T-cell (primary cell): ENCODE measurements at regions not wholly inside any gene's neighbourhood (a gene's known extent, or its start where the extent isn't known, plus 50 kb on each side); places are given as distances from the start of the nearest gene placed in this dataset.

Experiments used
- ATAC-seq, 4 experiments: fragments of 200-7000 bp in 3 of 4; fragments of 150-1000 bp in 1 of 4; cut with Tn5 transposase; replicated peaks in 1 of 4; 1 replicate in 3 of 4; 2 replicates in 1 of 4; pipeline ENCODE4 v1.10.0; 2021; ENCODE audit warnings: moderate library complexity in 3 of 4, mild to moderate bottlenecking in 2 of 4, moderate number of reproducible peaks in 1 of 4
- CTCF ChIA-PET, 2 donors: fragments of 300-600 bp; sonication (Branson Sonifier 250); formaldehyde crosslinking; loops; one replicate each; lab custom pipeline; 2022; ENCODE audit warnings: antibody characterized with exemption in 2 of 2; lab: Charles Lee
- POLR2A ChIA-PET, 2 donors: fragments of 300-600 bp; sonication (Branson Sonifier 250); formaldehyde crosslinking; loops; one replicate each; lab custom pipeline; 2022; ENCODE audit warnings: antibody characterized with exemption in 2 of 2; lab: Charles Lee
- DNase-seq, 35 experiments: peaks; one replicate each; pipeline versions ENCODE4 v3.0.0 to v3.0.0-alpha.2; 2013 to 2023
- H3K27ac ChIP-seq: one replicate; pipeline ENCODE4 v1.5.1; 2013; ENCODE audit warnings: low read length
- H3K27me3 ChIP-seq, 2 experiments: replicated peaks in 1 of 2; 1 replicate in 1 of 2; 2 replicates in 1 of 2; pipeline versions ENCODE4 v1.6.1 to v1.7.0; 2013; ENCODE audit warnings: low read length in 1 of 2, mixed read lengths in 1 of 2; ENCODE audit not compliant: control insufficient read depth in 2 of 2, insufficient read depth in 2 of 2; ENCODE audit errors: extremely low read depth in 1 of 2
- H3K36me3 ChIP-seq, 2 donors: 1 replicate in 1 of 2; 2 replicates in 1 of 2; pipeline versions ENCODE4 v1.6.1 to v1.7.0; 2013; ENCODE audit warnings: low read length in 1 of 2; ENCODE audit not compliant: control insufficient read depth in 2 of 2, insufficient read depth in 1 of 2; ENCODE audit errors: extremely low read depth in 1 of 2
- H3K4me1 ChIP-seq, 2 experiments: 1 replicate in 1 of 2; 2 replicates in 1 of 2; pipeline versions ENCODE4 v1.6.1 to v1.7.0; 2013; ENCODE audit warnings: low read length in 2 of 2, mixed read lengths in 1 of 2; ENCODE audit not compliant: insufficient read depth in 2 of 2, control insufficient read depth in 1 of 2; ENCODE audit errors: extremely low read depth in 1 of 2
- H3K4me3 ChIP-seq, 2 donors: 1 replicate in 1 of 2; 2 replicates in 1 of 2; pipeline versions ENCODE4 v1.5.1 to v1.7.0; 2013; ENCODE audit warnings: mild to moderate bottlenecking in 2 of 2, low read length in 1 of 2, moderate library complexity in 1 of 2; ENCODE audit not compliant: control insufficient read depth in 1 of 2; ENCODE audit errors: extremely low read depth in 1 of 2
- H3K9me3 ChIP-seq: 2 replicates; pipeline ENCODE4 v1.7.0; 2013
- H3K27ac Mint-ChIP-seq, 2 donors: one replicate each; pipeline ENCODE4 v1.8.0; 2020 to 2021; ENCODE audit warnings: mild to moderate bottlenecking in 2 of 2, mixed read lengths in 2 of 2
- H3K27me3 Mint-ChIP-seq, 2 donors: one replicate each; pipeline ENCODE4 v1.8.0; 2021 to 2022; ENCODE audit warnings: mixed read lengths in 2 of 2
- H3K36me3 Mint-ChIP-seq: one replicate; pipeline ENCODE4 v1.8.0; 2021; ENCODE audit warnings: mixed read lengths
- H3K4me1 Mint-ChIP-seq, 3 donors: one replicate each; pipeline ENCODE4 v1.8.0; 2020 to 2022; ENCODE audit warnings: mixed read lengths in 3 of 3, mild to moderate bottlenecking in 1 of 3
- H3K4me3 Mint-ChIP-seq, 3 donors: one replicate each; pipeline ENCODE4 v1.8.0; 2020 to 2022; ENCODE audit warnings: mild to moderate bottlenecking in 3 of 3, mixed read lengths in 3 of 3, moderate library complexity in 3 of 3
- H3K9me3 Mint-ChIP-seq, 3 donors: one replicate each; pipeline ENCODE4 v1.8.0; 2020 to 2022; ENCODE audit warnings: mixed read lengths in 3 of 3
- WGBS: methylation state at CpG from one replicate; pipeline ENCODE4 v1.1.5; 2013; ENCODE audit warnings: missing lambda C conversion rate; ENCODE audit not compliant: insufficient coverage; 5-methylcytosine and 5-hydroxymethylcytosine counted together

DNA sequence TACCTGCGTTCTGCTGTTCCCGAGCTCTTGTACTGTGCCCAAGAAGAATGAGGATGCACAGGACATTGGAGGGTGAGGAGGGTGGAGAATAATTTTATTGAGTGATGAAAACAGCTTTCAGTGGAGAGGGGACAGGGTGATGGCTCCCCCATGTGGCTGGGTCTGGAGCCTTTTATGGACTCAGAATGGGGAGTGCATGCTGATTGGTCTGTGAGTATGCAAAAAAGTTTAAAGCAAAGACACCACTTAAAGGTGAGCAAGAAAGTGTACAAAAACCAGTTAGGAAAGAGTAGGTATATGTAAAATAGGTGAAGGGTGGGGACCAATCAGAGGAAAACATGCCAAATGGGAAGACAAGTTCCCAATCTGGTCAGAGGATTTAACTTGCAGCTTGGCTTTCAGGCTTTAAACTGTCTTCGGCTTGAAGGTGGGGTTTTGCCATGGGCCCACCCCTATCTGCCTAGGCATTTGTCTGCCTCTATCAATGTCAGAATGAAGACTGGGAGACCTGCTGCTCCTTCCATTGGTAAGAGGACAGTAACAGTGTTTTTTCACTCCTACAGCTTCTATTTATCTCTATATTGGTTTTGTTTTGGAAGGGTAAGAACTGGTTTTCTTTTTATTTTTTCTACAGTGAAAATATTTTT is 118.0 kb upstream of the RAI14 start:
- ChIA-PET CTCF (no interaction called here), POLR2A (no interaction called here)
- H3K9me3 ChIP-seq = no peaks in the 10 kb centered on the region
- no peaks in the 10 kb centered on the region for H3K36me3 ChIP-seq
- Mint-ChIP-seq H3K36me3 (no peaks in the 10 kb centered on the region), H3K27me3 (peaks cover 25 to 40% of the 10 kb centered on the region in 2 donors), H3K9me3 (no peaks in the 10 kb centered on the region), H3K4me3 (no peak overlapping the region), H3K27ac (no peak overlapping the region), H3K4me1 (no peaks in the 10 kb centered on the region)
- H3K4me3 ChIP-seq = no peak overlapping the region
- 92% methylated on average over 2 of the region's 3 CpGs for WGBS
- DNase-seq (peak in 2 of 35 experiments; percentile 4 to 7), ATAC-seq (no peak)
- no peaks in the 10 kb centered on the region for H3K4me1 ChIP-seq
- peaks cover 0 to 2% of the 10 kb centered on the region in 2 experiments for H3K27me3 ChIP-seq
- no peak overlapping the region for H3K27ac ChIP-seq

DNA sequence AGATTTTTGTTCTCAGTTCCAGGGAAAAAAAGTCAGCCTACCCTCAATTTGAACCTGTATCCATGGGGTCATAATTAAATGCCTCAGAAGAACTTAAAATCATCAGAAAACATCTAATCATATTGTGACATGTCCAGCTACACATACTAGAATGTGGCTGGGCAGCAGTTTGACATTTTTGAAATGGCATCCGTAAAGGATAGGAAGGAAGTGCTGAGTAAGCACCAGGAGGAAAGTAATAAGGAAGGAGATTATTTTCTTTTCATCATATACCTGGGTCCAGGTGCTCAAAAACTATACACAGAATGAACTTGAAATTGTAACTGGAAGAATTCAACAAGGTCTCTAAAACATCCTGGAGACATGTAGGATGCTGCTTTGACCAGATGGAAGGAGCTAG is 116.9 kb upstream of the RAI14 start:
- Mint-ChIP-seq H3K4me3 (no peak overlapping the region), H3K27me3 (peaks cover 25 to 40% of the 10 kb centered on the region in 2 donors), H3K27ac (no peak overlapping the region), H3K36me3 (no peaks in the 10 kb centered on the region), H3K4me1 (no peaks in the 10 kb centered on the region), H3K9me3 (peaks cover 4 to 8% (median 5%) of the 10 kb centered on the region in 3 donors)
- Histone ChIP-seq H3K4me1 (no peaks in the 10 kb centered on the region), H3K4me3 (no peak overlapping the region), H3K36me3 (no peaks in the 10 kb centered on the region), H3K27ac (no peak overlapping the region), H3K9me3 (no peaks in the 10 kb centered on the region), H3K27me3 (peaks cover 0 to 2% of the 10 kb centered on the region in 2 experiments)
- ChIA-PET CTCF (no interaction called here), POLR2A (no interaction called here)
- DNase-seq (no peak), ATAC-seq (no peak)
- no CpG with 5 or more reads among the region's 1 CpG for whole genome bisulfite sequencing

- ChIA-PET POLR2A (no interaction called here), CTCF (no interaction called here)
Observed at GRCh38 chr5:34541067-34541466, 115.1 kb upstream of the RAI14 start.

DNA sequence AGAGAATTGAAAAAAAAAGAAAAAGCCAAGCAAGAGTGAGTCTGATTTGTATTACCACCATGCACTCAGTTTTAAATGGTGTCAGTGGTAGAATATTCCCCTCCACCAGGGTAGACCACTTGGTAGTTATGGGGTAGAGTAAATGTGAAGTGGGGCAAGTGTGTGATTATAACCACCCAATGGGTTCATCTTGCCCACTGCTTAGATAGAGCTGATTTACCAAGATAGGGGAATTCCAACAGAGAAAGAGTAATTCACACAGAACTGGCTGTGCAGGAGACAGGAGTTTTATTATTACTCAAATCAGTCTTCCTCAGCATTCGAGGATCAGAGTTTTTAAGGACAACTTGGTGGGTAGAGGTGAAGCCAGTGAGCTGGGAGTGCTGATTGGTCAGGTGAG is 113.3 kb upstream of the RAI14 start:
- ATAC-seq = no peak
- no peak overlapping the region for H3K27ac Mint-ChIP-seq
- no CpG with 5 or more reads among the region's 1 CpG for WGBS

More at GRCh38 chr5:34541067-34541466, 115.1 kb upstream of the RAI14 start:
- no peak for DNase-seq
- Histone ChIP-seq H3K4me1 (no peaks in the 10 kb centered on the region), H3K36me3 (no peaks in the 10 kb centered on the region), H3K27me3 (peaks cover 0 to 2% of the 10 kb centered on the region in 2 experiments), H3K9me3 (no peaks in the 10 kb centered on the region), H3K27ac (no peak overlapping the region), H3K4me3 (no peak overlapping the region)
- Mint-ChIP-seq H3K27ac (no peak overlapping the region), H3K4me1 (no peaks in the 10 kb centered on the region), H3K36me3 (no peaks in the 10 kb centered on the region), H3K27me3 (peaks cover 25 to 36% of the 10 kb centered on the region in 2 donors), H3K9me3 (peaks cover 7 to 17% (median 9%) of the 10 kb centered on the region in 3 donors), H3K4me3 (no peak overlapping the region)
- ATAC-seq = no peak
- no CpG with 5 or more reads among the region's 4 CpGs for WGBS

GRCh38 chr5:34543687-34544086 is 112.4 kb upstream of the RAI14 start:
- ATAC-seq (no peak), DNase-seq (no peak)
- H3K4me3 ChIP-seq = no peak overlapping the region
- H3K4me1 ChIP-seq = no peaks in the 10 kb centered on the region
- CTCF ChIA-PET = no interaction called here
- H3K36me3 ChIP-seq = no peaks in the 10 kb centered on the region
- no peak overlapping the region for H3K27ac ChIP-seq
- H3K4me3 Mint-ChIP-seq = no peak overlapping the region
- H3K9me3 ChIP-seq = no peaks in the 10 kb centered on the region
- WGBS = 44% methylated on average over 1 of the region's 1 CpG
- no peaks in the 10 kb centered on the region for H3K36me3 Mint-ChIP-seq
- POLR2A ChIA-PET = no interaction called here
- peaks cover 0 to 3% of the 10 kb centered on the region in 2 experiments for H3K27me3 ChIP-seq
- peaks cover 10 to 26% (median 18%) of the 10 kb centered on the region in 3 donors for H3K9me3 Mint-ChIP-seq
- peaks cover 29 to 40% of the 10 kb centered on the region in 2 donors for H3K27me3 Mint-ChIP-seq
- no peaks in the 10 kb centered on the region for H3K4me1 Mint-ChIP-seq
- no peak overlapping the region for H3K27ac Mint-ChIP-seq

More for the DNA sequence above, 113.3 kb upstream of the RAI14 start:
- H3K4me1 Mint-ChIP-seq = no peaks in the 10 kb centered on the region
- no peak overlapping the region for H3K4me3 ChIP-seq
- peaks cover 0 to 2% of the 10 kb centered on the region in 2 experiments for H3K27me3 ChIP-seq
- peaks cover 10 to 26% (median 18%) of the 10 kb centered on the region in 3 donors for H3K9me3 Mint-ChIP-seq
- no peaks in the 10 kb centered on the region for H3K4me1 ChIP-seq
- no peaks in the 10 kb centered on the region for H3K36me3 ChIP-seq
- CTCF ChIA-PET = no interaction called here
- no peaks in the 10 kb centered on the region for H3K9me3 ChIP-seq
- H3K36me3 Mint-ChIP-seq = no peaks in the 10 kb centered on the region
- H3K27ac ChIP-seq = no peak overlapping the region
- POLR2A ChIA-PET = no interaction called here
- H3K27me3 Mint-ChIP-seq = peaks cover 27 to 40% of the 10 kb centered on the region in 2 donors
- no peak overlapping the region for H3K4me3 Mint-ChIP-seq
- no peak for DNase-seq

DNA sequence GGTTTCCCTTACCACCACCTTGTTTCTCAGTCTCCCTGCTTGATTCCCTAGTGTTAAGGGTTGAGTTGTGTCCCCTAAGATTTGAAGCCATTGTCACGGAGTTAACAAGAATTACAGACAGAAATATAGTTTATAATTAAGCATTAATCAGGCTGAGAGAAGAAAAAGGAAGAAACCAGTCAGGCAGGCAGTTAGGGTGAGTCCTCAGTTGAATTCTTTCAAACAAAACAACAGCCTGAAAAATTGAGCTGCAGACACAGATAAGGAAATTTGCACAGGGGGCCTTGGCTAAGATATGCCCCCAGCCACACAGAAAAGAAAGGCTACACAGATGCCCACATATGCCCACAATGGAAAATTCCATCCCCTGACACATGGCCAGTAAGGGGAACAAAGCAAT is 111.7 kb upstream of the RAI14 start:
- ChIA-PET CTCF (no interaction called here), POLR2A (no interaction called here)
- H3K36me3 Mint-ChIP-seq = no peaks in the 10 kb centered on the region
- H3K27me3 Mint-ChIP-seq = peaks cover 27 to 36% of the 10 kb centered on the region in 2 donors
- no peak overlapping the region for H3K4me3 ChIP-seq
- H3K36me3 ChIP-seq = no peaks in the 10 kb centered on the region
- no peak for DNase-seq
- no peak for ATAC-seq
- no peaks in the 10 kb centered on the region for H3K9me3 ChIP-seq
- no peaks in the 10 kb centered on the region for H3K4me1 ChIP-seq
- no CpG with 5 or more reads among the region's 1 CpG for WGBS
- peaks cover 0 to 5% of the 10 kb centered on the region in 2 experiments for H3K27me3 ChIP-seq
- H3K4me1 Mint-ChIP-seq = no peaks in the 10 kb centered on the region
- no peak overlapping the region for H3K27ac ChIP-seq
- no peak overlapping the region for H3K27ac Mint-ChIP-seq
- H3K9me3 Mint-ChIP-seq = peaks cover 10 to 26% (median 18%) of the 10 kb centered on the region in 3 donors
- H3K4me3 Mint-ChIP-seq = no peak overlapping the region
